NT2/D1 (cell line): ENCODE measurements at regions not wholly inside any gene's neighbourhood (a gene's known extent, or its start where the extent isn't known, plus 50 kb on each side); places are given as distances from the start of the nearest gene placed in this dataset.

Experiments used
- SUZ12 ChIP-seq: IDR thresholded peaks from 2 replicates; pipeline ENCODE4 v1.6.1; 2011; ENCODE audit not compliant: insufficient read length, insufficient read depth; ENCODE audit errors: extremely low read depth
- YY1 ChIP-seq: IDR thresholded peaks from 2 replicates; pipeline ENCODE4 v1.6.1; 2011; ENCODE audit not compliant: insufficient read length, insufficient read depth

GRCh38 chr5:152994033-152994680 is 496.3 kb upstream of the GRIA1 start:
- no peak for TF ChIP-seq YY1
- TF ChIP-seq SUZ12: no peak
